Right lobe of liver (tissue), 6 donors: ENCODE measurements at regions not wholly inside any gene's neighbourhood (a gene's known extent, or its start where the extent isn't known, plus 50 kb on each side); places are given as distances from the start of the nearest gene placed in this dataset.

Experiments
- ATAC-seq, 4 donors: fragments of 200-7000 bp; cut with Tn5 transposase; one replicate each; pipeline ENCODE4 v1.9.1; 2020; ENCODE audit warnings: mild to moderate bottlenecking in 4 of 4, moderate library complexity in 4 of 4
- DNase-seq, 3 donors: peaks; one replicate each; pipeline ENCODE4 v3.0.0-alpha.2; 2020
- H3K27ac ChIP-seq, 3 donors: fragments of 200-600 bp; one replicate each; pipeline ENCODE4 v1.8.0; 2022
- H3K27me3 ChIP-seq, 2 donors: fragments of 200-600 bp; one replicate each; pipeline ENCODE4 v1.8.0; 2022
- H3K36me3 ChIP-seq, 4 donors: fragments of 200-600 bp; sonication (generic) in 1 of 4; one replicate each; pipeline versions ENCODE4 v1.5.1 to v1.8.0; 2017 to 2022; ENCODE audit warnings: control low read depth in 1 of 4
- H3K4me1 ChIP-seq, 4 donors: fragments of 200-600 bp; sonication (generic) in 1 of 4; one replicate each; pipeline versions ENCODE4 v1.5.1 to v1.8.0; 2017 to 2022; ENCODE audit warnings: control low read depth in 1 of 4
- H3K4me3 ChIP-seq, 3 donors: fragments of 200-600 bp; one replicate each; pipeline ENCODE4 v1.8.0; 2022
- H3K9me3 ChIP-seq, 4 donors: fragments of 200-600 bp; sonication (generic) in 1 of 4; one replicate each; pipeline versions ENCODE4 v1.5.1 to v1.8.0; 2017 to 2022; ENCODE audit warnings: control low read depth in 1 of 4
- CTCF ChIP-seq, 4 donors: fragments of 200-600 bp in 3 of 4; fragments of 450-650 bp in 1 of 4; IDR thresholded peaks; one replicate each; pipeline versions ENCODE4 v1.5.1 to v1.8.0; 2016 to 2022; ENCODE audit warnings: antibody characterized with exemption in 4 of 4, mild to moderate bottlenecking in 2 of 4
- POLR2A ChIP-seq: fragments of 450-650 bp; IDR thresholded peaks from one replicate; pipeline ENCODE4 v1.6.1; 2017; ENCODE audit warnings: antibody characterized with exemption, mild to moderate bottlenecking
- WGBS: methylation state at CpG from one replicate; pipeline ENCODE4 v1.1.6; 2018; ENCODE audit warnings: low coverage, low lambda C conversion rate; ENCODE audit not compliant: insufficient coverage; ENCODE audit errors: missing lambda C conversion rate; 5-methylcytosine and 5-hydroxymethylcytosine counted together
- intact Hi-C, 2 donors: fragments of 100-400 bp; cut with DNase I; formaldehyde crosslinking; loops; one replicate each; pipeline versions ENCODE4 v1.11.2 to v1.14.1; 2022
- donor health status: DM: no; HTN: yes; CAD: no.
- donor health status: DM: no; HTN: no; CAD: no.
- donor health status: DM: no; HTN: no; CAD: no.
- donor health status: DM: no; HTN: yes; CAD: no.
- donor health status: DM: no; HTN: yes; CAD: no.

- TF ChIP-seq POLR2A (no peak), CTCF (IDR thresholded peaks at IDR 0.05) (no peak)
- DNase-seq (no peak), ATAC-seq (no peak)
- H3K36me3 ChIP-seq, result no peaks in the 10 kb centered on the region
- H3K4me1 ChIP-seq, result no peaks in the 10 kb centered on the region
- WGBS, result 52% methylated on average over 6 of the region's 6 CpGs
- no peaks in the 10 kb centered on the region for H3K9me3 ChIP-seq
- H3K4me3 ChIP-seq, result no peak overlapping the region
- no peak overlapping the region for H3K27ac ChIP-seq
- H3K27me3 ChIP-seq, result no peaks in the 10 kb centered on the region
- intact Hi-C loops, result no loop called here
Measured at GRCh38 chr5:114657342-114658130, 295.7 kb downstream of the KCNN2 start.

- no peak for DNase-seq
- ATAC-seq, result no peak
- H3K27me3 ChIP-seq, result no peaks in the 10 kb centered on the region
- no peak overlapping the region for H3K4me3 ChIP-seq
- no peak for TF ChIP-seq POLR2A
- no peak for TF ChIP-seq CTCF (IDR thresholded peaks at IDR 0.05)
- intact Hi-C loops, result no loop called here
- 36% methylated on average over 1 of the region's 1 CpG for WGBS
- no peaks in the 10 kb centered on the region for H3K9me3 ChIP-seq
- no peaks in the 10 kb centered on the region for H3K4me1 ChIP-seq
- no peaks in the 10 kb centered on the region for H3K36me3 ChIP-seq
- no peak overlapping the region for H3K27ac ChIP-seq
Measured at GRCh38 chr5:114649878-114650277, 288.0 kb downstream of the KCNN2 start.

- WGBS, result 47% methylated on average over 2 of the region's 2 CpGs
- no peak for TF ChIP-seq CTCF (IDR thresholded peaks at IDR 0.05)
- no peak for TF ChIP-seq POLR2A
- H3K27ac ChIP-seq, result no peak overlapping the region
Measured at GRCh38 chr5:114648940-114649339, 287.1 kb downstream of the KCNN2 start.

GRCh38 chr5:114644576-114644975, 282.7 kb downstream of the KCNN2 start:
- Histone ChIP-seq H3K4me1 (no peaks in the 10 kb centered on the region), H3K27me3 (no peaks in the 10 kb centered on the region), H3K9me3 (no peaks in the 10 kb centered on the region), H3K36me3 (no peaks in the 10 kb centered on the region), H3K4me3 (no peak overlapping the region), H3K27ac (no peak overlapping the region)
- no peak for DNase-seq
- ATAC-seq, result no peak
- intact Hi-C loops, result no loop called here
- TF ChIP-seq POLR2A (no peak), CTCF (IDR thresholded peaks at IDR 0.05) (no peak)

More at GRCh38 chr5:114648940-114649339, 287.1 kb downstream of the KCNN2 start:
- intact Hi-C loops, result no loop called here
- no peaks in the 10 kb centered on the region for H3K36me3 ChIP-seq
- DNase-seq (no peak), ATAC-seq (no peak)
- H3K9me3 ChIP-seq, result no peaks in the 10 kb centered on the region
- H3K27me3 ChIP-seq, result no peaks in the 10 kb centered on the region
- no peak overlapping the region for H3K4me3 ChIP-seq
- no peaks in the 10 kb centered on the region for H3K4me1 ChIP-seq

- DNase-seq (no peak), ATAC-seq (no peak)
- TF ChIP-seq CTCF (IDR thresholded peaks at IDR 0.05), result no peak
- TF ChIP-seq POLR2A, result no peak
- Histone ChIP-seq H3K9me3 (no peaks in the 10 kb centered on the region), H3K27ac (no peak overlapping the region), H3K4me1 (no peaks in the 10 kb centered on the region), H3K36me3 (no peaks in the 10 kb centered on the region), H3K4me3 (no peak overlapping the region), H3K27me3 (no peaks in the 10 kb centered on the region)
- intact Hi-C loops, result no loop called here
- WGBS, result 37% methylated on average over 3 of the region's 3 CpGs
Measured at GRCh38 chr5:114636271-114636670, 274.4 kb downstream of the KCNN2 start.
